C4-2B (cell line): ENCODE measurements at regions not wholly inside any gene's neighbourhood (a gene's known extent, or its start where the extent isn't known, plus 50 kb on each side); places are given as distances from the start of the nearest gene placed in this dataset.

Experiments
- ZFX ChIP-seq: fragments of 450-650 bp; IDR thresholded peaks from 2 replicates; pipeline ENCODE4 v1.6.1; 2017
- TF ChIP-seq, protein P1 (sequence below): fragments of 450-650 bp; conservative IDR thresholded peaks from 2 replicates; pipeline ENCODE4 v1.5.1; 2017; ENCODE audit warnings: mild to moderate bottlenecking

DNA sequence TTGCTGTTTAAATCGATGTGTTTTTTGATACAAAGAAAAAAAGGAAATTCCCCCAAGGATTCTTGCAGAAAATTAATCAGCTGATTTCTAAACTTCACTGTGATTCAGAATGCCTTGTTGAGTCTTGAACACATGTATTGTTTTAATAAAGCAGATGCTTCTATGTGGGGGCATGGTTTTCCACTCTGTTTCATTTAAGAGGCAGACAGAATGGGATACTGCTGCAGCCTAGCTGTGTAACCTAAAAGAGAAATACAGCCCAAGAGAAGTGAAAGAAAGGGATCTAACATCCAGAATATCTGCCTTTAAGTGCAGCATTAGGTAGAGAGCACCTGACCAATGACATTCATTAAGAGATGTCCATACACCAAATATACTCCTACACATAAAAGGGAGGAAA, 365.1 kb upstream of the CCNH start:
- TF ChIP-seq, protein P1, sequence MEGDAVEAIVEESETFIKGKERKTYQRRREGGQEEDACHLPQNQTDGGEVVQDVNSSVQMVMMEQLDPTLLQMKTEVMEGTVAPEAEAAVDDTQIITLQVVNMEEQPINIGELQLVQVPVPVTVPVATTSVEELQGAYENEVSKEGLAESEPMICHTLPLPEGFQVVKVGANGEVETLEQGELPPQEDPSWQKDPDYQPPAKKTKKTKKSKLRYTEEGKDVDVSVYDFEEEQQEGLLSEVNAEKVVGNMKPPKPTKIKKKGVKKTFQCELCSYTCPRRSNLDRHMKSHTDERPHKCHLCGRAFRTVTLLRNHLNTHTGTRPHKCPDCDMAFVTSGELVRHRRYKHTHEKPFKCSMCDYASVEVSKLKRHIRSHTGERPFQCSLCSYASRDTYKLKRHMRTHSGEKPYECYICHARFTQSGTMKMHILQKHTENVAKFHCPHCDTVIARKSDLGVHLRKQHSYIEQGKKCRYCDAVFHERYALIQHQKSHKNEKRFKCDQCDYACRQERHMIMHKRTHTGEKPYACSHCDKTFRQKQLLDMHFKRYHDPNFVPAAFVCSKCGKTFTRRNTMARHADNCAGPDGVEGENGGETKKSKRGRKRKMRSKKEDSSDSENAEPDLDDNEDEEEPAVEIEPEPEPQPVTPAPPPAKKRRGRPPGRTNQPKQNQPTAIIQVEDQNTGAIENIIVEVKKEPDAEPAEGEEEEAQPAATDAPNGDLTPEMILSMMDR, result no peak
- no peak for TF ChIP-seq ZFX
